HG03108 (cell line): ENCODE measurements at regions not wholly inside any gene's neighbourhood (a gene's known extent, or its start where the extent isn't known, plus 50 kb on each side); places are given as distances from the start of the nearest gene placed in this dataset.
"Not testable (repeated sequence)": the region's sequence is repeated elsewhere in the genome, so short reads cannot be mapped to it uniquely, and the experiment has no call there.

Experiments
- ATAC-seq: cut with Tn5 transposase; IDR thresholded peaks from one replicate; pipeline ENCODE4 v1.9.1; 2021; ENCODE audit warnings: moderate library complexity; ENCODE audit not compliant: unreplicated experiment

DNA sequence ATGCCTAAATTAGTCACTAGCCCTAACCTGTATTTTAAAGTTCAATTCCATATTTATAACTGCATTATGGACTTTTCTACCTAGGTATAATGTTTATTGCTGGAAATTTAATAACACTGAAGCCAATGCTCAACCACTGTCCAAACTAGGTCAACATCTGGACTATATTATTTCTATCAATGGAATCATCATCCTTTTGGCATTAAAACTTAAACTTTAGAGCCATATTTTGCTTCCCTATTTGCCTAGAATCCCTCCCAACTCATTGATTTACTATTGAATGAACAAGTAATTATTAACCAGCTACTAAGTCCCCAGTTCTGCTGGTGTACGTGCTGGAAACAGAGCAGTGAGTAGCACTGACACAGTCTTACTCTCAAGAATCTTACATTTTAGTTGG is 291.7 kb upstream of the SPTLC3 start:
- no peak for ATAC-seq

DNA sequence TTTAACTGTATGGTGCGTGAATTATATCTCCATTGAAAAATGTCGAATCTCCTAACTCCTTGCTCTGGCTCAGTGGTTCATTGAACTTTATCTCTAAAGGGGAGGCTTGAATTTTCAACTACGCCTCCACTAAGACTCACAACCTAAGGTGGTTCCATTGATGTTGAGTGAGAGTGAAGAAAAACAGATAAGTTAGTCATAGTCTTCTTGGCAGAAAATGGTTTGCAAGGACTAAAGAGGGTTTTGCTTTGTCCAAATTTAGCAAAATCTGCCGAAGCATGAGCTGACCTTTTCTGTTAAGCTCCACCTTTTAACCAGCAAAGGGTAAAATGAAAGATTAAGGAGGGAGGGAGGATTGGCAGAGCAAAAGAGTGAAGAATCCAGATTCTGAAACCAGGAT is 290.2 kb upstream of the SPTLC3 start:
- ATAC-seq = no peak

DNA sequence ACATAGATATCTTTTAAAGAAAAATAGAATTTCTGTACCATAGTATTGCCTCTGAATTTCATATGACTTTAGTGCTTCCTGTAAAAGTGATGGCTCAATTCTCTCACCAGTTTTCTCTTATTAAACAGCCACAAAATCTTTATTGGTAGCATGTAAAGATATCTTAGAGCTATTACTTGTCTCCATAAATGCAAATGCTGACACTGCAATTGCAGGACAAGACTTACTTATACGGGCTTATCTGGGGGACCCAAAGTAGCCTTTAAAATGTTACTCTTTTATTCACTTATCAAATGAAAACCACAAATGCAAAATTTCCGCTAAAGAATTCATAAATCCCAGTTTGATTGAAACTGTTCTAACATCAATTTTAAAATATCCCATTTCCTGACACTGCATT is 287.1 kb upstream of the SPTLC3 start:
- no peak for ATAC-seq

DNA sequence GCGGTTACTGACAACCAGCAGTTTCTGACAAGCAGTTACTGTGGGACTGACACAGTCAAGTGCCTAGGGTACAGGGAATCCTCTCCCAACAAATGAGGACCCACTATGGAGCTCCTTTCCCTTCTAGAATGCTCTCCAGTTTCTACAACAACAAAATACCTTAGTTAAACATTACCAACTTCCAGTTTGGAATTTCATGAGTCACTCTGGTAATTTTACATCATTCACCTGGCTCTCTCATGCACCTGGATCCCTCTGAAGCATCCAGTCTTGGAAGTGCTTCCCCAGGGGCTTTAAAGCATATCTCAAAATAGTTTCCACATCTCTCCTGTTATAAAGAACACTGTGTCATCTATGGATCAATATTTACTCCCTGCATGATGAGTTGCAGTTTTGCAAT is 286.7 kb upstream of the SPTLC3 start:
- ATAC-seq = no peak

DNA sequence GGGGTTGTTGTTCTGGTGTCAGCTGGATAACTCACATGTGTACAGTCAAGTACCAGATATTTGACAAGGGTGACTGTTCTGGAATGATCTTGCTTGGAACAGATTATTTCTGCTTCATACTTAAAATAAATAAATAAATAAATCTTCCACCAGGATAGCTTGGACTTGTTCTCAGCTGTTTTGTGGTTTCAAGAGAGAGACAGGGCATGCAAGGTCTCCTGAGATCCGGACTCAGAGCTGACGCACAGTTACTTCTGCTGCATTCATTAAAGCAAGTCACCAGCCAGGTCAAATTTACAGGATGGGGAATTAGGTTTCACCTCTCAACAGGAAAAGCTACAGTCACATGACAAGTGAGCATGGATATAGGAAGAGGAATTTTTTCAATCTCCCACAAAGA is 285.0 kb upstream of the SPTLC3 start:
- no peak for ATAC-seq

DNA sequence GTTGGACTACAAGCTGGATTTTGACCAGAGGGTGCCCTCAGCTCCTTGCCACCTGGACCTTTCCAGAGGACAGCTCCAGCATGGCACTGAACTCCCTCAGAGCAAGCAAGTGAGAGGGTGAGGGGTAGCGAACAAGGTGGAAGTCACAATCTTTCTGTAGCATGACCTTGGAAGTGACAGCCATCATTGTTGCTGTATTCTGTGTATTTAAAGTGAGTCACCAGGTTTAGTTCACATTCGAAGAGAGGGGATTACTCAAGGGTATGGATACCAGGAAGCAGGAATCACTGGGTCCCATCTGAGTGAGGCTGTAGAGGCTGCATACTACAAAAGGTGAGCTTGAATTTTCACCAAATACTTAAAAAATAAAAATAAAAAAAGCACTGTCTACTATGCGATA is 280.0 kb upstream of the SPTLC3 start:
- no peak for ATAC-seq

DNA sequence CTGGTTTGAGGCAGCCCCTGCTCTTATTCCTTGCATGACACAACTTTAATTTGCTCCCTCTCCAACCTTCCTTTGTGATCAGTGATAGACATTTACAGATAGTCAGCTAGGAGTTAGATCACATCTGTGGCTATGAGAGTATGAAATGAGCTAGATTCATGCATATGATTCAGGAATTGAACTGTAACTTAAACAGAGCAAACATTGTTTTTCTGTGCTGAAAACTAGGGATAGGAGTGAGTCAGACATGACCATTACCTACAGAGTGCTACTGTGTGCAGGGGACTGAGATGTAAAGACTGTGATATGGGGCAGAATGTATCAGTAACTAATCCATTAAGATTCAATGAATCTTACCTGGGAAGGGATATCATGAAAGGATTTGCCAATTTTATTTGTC is 279.4 kb upstream of the SPTLC3 start:
- no peak for ATAC-seq

DNA sequence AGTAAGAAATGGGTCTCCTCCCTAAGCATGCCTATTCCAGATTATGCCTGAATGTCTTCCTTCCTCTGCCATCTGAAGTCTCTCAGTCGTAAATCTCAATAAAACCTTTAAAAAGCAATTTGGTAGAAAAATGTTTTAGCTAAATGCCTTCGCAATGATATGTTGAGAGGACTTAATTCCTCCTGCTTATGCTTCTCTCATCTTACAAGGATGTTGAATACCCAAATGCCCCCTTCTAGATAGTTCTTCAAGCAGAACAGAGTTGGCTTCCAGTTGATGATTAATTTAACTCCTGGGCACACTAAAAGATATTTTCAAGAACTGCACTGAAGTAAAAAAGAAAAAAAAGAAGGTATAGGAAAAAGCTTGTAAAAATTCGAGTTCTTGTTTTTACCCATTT is 275.0 kb upstream of the SPTLC3 start:
- ATAC-seq = no peak

DNA sequence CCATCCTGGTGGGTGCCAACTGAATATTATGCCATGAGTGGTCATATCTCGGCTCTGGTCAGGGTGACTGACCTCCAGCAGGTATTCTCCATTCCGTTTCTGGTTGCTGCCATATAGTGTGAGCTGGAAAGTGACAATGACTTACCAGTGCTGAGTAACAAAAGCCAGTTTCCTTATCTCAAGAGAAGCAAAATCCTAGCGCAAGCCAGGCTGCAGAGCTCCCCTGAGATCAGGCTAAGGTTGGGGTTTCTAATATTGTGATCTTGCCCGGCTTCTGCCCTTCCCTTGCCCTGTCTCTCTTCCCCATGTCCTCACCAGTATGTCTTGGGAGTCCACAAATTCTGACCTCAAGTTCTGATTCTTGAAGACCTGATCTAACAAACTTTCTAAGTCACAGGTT is 271.3 kb upstream of the SPTLC3 start:
- ATAC-seq = no peak

DNA sequence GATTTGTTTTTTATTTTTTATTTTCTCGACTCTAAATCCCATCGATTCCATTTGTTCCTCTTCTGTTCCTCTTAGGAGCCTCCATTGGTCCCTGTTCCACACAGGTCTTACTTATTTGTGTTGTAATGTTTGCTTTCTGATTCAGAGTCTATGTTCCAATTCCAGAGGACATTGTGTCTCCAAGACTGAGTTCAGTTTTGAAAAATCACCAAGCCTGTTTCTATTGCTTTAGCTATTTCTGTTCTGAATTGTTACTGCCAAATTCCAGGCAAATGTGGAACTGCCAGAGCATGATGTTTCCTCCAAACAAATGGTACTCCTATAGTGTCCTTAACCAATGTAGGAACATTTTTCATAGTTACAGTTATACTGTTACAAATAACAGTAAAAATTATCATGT is 270.9 kb upstream of the SPTLC3 start:
- ATAC-seq = no peak

DNA sequence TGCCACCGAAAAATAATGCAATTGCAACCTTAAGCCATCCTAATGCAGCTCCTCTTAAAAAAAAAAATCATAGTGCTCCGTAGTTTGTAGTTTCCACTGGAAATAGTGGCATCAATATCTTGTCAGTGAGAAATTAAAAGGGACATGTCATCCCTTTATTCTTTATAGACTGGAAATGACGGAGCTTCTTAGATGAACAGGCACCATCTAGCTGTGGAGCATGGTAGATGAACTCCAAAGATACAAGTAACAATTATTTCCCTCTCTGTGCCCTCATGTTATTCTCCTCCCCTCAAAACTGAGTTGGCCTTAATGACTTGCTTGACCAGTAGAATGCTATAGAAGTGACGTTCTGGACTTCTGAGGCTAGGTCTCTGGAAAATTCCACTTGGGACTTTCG is 268.1 kb upstream of the SPTLC3 start:
- no peak for ATAC-seq

DNA sequence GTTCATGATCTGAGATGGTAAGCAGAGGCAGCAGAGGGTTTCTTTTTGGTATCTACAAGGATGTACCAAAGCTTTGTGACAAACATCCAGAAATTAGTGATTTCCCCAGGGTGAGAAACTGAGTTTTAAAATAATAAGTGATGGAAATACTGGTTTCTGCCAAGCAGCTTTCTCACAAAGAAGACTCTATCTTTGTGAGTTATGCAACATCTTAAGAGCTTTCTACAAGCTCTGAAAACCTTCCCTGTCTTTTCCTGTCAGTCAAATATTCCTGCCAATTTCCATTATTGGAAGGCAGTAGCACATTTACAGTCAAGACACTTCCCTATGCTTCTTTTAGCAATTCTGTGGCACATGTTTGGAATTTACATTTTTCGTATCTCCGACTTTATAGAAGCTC is 264.7 kb upstream of the SPTLC3 start:
- no peak for ATAC-seq

DNA sequence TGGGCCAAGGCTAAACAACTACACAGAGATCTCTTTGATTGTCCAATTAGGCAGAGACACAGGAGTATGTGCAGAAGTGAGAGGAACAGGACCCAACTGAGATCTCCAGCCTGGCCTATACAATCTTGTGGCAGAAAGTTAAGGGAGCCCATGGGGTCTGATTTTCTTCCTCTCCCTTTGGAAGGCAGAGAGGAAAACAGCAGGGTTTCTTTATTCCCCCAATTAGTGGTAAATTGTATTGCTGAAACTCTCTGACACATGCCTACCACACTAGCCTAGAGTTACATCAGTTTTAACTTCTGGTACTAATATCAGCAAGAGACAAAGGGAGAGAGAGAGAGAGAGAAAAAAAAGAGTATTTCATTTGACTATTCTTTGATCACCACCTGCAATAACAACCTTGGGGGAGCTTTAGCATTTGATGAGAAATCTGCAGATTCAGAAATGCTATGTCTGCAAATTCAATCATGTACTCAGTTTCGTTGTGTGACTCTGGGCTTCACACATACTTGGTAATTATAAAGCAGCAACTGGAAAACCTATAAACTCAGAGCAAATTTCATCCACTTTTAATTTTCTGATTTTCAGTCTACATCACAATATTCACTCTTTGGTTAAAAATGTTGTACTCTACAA is 260.3 kb upstream of the SPTLC3 start:
- no peak for ATAC-seq

DNA sequence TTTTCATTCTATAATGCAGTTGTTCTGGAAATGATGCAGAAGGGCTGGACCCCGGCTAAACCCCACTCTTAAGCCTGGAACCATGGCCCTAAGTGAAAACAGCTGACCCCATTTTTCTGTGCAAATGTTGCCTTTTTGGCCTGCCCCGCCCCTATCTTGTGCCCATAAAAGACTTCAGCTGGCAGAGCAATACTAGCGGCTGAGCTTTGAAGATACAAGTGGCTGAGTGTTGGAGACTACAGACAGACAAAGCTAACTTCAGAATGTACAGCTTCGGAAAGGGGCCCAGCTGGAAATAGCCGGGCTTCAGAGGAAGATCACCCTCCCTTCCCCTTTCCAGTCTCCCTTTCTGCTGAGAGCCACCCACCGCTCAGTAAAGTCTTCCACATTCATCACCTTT is 258.6 kb upstream of the SPTLC3 start:
- no peak for ATAC-seq

DNA sequence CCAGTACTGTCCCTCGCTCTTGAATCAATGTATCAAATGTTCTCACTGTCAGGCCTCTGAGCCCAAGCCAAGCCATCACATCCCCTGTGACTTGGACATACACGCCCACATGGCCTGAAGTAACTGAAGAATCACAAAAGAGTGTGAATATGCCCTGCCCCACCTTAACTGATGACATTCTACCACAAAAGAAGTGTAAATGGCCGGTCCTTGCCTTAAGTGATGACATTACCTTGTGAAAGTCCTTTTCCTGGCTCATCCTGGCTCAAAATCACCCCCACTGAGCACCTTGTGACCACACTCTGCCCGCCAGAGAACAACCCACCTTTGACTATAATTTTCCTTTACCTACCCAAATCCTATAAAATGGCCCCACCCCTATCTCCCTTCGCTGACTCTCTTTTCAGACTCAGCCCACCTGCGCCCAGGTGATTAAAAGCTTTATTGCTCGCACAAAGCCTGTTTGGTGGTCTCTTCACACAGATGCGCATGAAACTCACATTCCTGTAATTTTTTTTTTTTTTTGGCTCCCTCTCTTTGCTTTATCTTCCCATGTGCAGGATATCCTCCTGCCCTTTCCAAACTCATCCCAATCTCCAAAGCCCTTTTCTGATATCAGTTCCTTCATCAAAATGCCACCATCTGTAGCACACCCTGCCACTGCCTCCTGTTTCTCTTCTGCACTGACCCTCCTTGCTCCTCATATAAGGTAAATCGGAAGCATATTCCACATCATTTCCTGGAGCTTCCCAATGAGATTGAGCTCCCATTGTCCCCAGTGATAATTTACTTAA is 255.7 kb upstream of the SPTLC3 start:
- ATAC-seq = not testable (repeated sequence)

DNA sequence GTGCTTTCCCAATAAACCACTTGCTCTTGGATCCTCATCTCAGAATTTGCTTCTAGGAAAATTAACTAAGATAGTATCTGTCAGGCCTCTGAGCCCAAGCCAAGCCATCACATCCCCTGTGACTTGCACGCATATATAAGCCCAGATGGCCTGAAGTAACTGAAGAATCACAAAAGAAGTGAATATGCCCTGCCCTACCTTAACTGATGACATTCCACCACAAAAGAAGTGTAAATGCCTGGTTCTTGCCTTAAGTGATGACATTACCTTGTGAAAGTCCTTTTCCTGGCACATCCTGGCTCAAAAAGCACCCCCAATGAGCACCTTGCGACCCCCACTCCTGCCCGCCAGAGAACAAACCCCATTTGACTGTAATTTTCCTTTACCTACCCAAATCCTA is 255.0 kb upstream of the SPTLC3 start:
- ATAC-seq = not testable (repeated sequence)

DNA sequence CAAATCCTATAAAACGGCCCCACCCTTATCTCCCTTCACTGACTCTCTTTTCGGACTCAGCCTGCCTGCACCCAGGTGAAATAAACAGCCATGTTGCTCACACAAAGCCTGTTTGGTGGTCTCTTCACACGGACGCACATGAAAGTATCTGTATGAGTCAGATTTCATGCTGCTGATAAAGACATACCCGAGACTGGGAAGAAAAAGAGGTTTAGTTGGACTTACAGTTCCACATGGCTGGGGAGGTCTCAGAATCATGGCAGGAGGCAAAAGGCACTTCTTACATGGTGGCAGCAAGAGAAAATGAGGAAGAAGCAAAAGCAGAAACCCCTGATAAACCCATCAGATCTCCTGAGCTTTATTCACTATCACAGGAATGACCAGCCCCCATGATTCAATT is 249.3 kb upstream of the SPTLC3 start:
- not testable (repeated sequence) for ATAC-seq

DNA sequence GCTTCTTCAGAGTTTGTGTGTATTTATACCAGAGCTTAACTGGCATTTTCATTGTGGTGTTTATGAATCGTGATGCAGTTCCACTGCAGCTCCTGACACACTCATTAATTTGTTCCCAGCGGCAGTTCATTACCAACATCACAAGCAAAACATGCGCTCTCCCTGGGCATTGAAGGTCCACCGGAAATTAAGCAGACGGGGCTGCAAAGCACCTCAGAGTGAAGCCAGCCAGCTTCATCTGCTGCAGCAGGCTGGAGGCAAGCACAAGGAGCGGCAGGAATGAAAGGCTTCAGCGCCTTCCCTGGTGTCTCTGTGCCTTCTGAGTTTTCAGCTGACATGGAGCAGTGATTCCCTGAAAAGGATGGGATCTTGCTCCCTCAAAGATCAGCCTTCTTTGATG is 246.0 kb upstream of the SPTLC3 start:
- ATAC-seq = no peak

DNA sequence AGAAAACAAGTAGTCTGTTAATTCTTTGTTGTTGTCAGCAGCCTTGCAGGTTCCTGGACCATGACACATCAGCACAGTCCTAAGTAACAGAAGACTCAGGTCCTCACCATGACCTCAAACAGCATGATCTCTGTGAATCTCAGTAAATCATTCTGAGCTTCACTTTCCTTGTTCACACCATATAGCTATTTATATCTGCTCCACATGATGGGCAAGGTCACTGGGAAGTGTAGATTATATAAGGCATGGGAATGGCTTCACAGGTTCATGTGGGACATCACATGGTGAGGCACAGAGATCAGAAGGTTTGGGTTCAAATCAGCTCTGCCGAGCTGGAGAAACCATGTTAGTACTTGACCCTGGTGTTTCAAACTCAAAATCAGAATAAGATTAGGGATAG is 245.4 kb upstream of the SPTLC3 start:
- ATAC-seq = no peak

DNA sequence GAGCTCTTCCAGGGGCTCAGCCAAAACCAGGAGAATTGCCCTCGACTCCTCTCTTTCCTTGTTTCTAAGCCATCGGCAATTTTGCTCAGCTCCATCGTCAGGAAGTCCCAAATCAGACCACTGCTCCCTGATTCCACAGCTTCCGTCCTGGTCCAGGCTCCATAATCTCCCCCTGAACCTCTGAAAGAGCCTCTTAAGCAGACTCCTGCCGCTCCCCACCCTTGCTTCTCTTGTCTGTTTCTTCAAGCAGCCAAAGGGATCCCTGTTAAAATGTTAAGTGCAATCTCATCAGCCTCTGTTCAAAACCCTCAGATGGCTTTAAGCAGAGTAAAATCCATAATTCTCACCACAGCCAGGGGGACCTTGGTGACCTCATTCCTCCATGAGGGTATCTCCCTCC is 244.7 kb upstream of the SPTLC3 start:
- ATAC-seq = no peak

DNA sequence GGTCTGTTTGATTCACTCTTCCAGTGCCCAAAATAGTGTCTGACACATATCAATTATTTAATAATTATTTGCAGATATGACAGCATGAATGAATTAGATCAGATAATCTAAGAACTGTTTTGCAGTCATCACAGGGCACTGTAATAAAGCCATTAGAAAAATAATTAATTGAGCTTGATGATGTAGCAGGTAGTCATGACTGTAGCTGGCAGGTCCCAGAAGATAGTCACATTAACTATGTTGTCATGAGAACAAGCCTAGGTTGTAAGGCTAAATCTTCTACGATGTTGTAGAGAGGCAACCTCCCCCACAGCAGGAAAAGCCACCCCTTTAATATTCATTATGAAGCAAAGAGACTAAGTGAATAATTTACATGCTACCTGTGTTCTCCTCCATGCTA is 243.9 kb upstream of the SPTLC3 start:
- no peak for ATAC-seq

DNA sequence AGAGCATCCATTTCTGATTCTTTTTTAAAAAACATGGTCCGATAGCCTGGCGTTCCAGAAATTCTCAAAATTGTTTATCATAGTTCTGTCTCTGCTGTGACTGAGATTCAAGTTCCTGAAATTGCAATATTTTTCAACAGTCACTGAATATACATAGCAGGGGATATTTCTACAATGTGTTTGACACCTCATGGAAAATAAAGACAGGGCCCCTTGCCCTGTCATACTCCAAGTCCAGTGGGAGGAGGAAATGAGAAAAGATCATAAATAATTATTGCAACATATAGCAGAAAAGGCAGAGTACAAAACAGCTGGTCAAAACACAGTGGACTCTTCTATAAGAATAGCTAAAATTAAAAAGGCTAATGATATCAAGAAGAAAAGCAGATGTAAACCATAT is 234.8 kb upstream of the SPTLC3 start:
- ATAC-seq = no peak

DNA sequence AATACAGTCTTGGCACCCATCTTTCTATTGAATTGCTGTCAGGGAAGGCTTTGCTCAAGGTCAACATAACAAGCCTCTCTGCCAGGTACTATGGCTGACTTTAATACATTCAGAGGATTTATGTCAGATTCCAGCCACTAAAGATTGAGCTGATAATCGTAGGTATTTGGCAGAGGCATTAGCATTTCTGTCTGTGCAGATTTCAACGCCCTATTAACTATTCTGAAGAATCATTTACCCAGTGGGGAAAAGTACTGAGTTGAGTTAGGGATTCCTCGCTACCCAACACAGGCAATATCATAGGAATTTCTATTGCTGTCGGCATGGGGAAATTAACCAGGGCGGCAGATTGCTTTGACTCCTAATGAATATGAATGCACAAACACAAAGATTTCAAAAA is 233.7 kb upstream of the SPTLC3 start:
- no peak for ATAC-seq
